Stimulated activated naive CD8-positive, alpha-beta T cell treated with anti-CD3 and anti-CD28 coated beads, Interleukin-15, amount 100 ng/mL, for 72 hours (primary cell): ENCODE measurements at regions not wholly inside any gene's neighbourhood (a gene's known extent, or its start where the extent isn't known, plus 50 kb on each side); places are given as distances from the start of the nearest gene placed in this dataset.

ENCODE experiments used
- ATAC-seq: fragments of 150-1000 bp; cut with Tn5 transposase; 2 replicates; pipeline ENCODE4 v1.10.0; 2021; ENCODE audit warnings: mild to moderate bottlenecking, moderate library complexity
- DNase-seq, 2 donors: peaks; one replicate each; pipeline ENCODE4 v3.0.0; 2021 to 2022
- H3K27ac Mint-ChIP-seq, 2 donors: one replicate each; pipeline ENCODE4 v1.8.0; 2022; ENCODE audit warnings: mild to moderate bottlenecking in 2 of 2, mixed read lengths in 2 of 2, moderate library complexity in 2 of 2
- H3K27me3 Mint-ChIP-seq: one replicate; pipeline ENCODE4 v1.8.0; 2022; ENCODE audit warnings: mixed read lengths
- H3K4me1 Mint-ChIP-seq: one replicate; pipeline ENCODE4 v1.8.0; 2022; ENCODE audit warnings: mild to moderate bottlenecking, mixed read lengths
- H3K4me3 Mint-ChIP-seq, 2 donors: one replicate each; pipeline ENCODE4 v1.8.0; 2022; ENCODE audit warnings: mild to moderate bottlenecking in 2 of 2, mixed read lengths in 2 of 2, moderate library complexity in 1 of 2
- H3K9me3 Mint-ChIP-seq, 2 donors: one replicate each; pipeline ENCODE4 v1.8.0; 2022; ENCODE audit warnings: mixed read lengths in 2 of 2

GRCh38 chr14:46381674-46382073 lies 269.9 kb downstream of the RPL10L start:
- DNase-seq (no peak), ATAC-seq (no peak)
- H3K27ac Mint-ChIP-seq, result no peak overlapping the region
- H3K4me3 Mint-ChIP-seq, result no peak overlapping the region
- H3K9me3 Mint-ChIP-seq, result peaks cover 2 to 4% of the 10 kb centered on the region in 2 donors
- no peaks in the 10 kb centered on the region for H3K4me1 Mint-ChIP-seq
- no peaks in the 10 kb centered on the region for H3K27me3 Mint-ChIP-seq

DNA sequence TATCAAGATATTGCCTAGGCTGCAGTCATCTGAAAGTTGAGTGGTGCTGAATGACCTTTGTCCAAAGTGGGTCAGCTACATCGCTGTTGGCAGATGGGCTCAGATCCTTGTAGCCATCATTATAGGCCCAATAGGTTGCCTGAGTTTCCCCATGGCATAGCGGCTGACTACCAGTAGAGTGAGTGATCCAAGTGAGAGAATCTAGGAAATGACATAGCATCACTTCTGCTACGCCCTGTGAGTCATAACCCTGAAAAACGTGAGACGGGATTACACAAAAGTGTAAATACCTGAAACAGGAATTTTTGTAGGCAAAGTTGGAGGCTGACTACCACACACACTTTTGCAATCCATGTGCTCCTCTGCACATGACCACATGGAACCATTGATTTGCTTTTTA lies 273.3 kb downstream of the RPL10L start:
- no peaks in the 10 kb centered on the region for H3K4me1 Mint-ChIP-seq
- H3K27ac Mint-ChIP-seq, result no peak overlapping the region
- no peak overlapping the region for H3K4me3 Mint-ChIP-seq
- ATAC-seq (no peak), DNase-seq (no peak)
- no peaks in the 10 kb centered on the region for H3K27me3 Mint-ChIP-seq
- H3K9me3 Mint-ChIP-seq, result peaks cover 28 to 35% of the 10 kb centered on the region in 2 donors

- H3K9me3 Mint-ChIP-seq, result peaks cover 30 to 35% of the 10 kb centered on the region in 2 donors
- no peak overlapping the region for H3K27ac Mint-ChIP-seq
- no peaks in the 10 kb centered on the region for H3K27me3 Mint-ChIP-seq
- ATAC-seq (no peak), DNase-seq (no peak)
- no peak overlapping the region for H3K4me3 Mint-ChIP-seq
- H3K4me1 Mint-ChIP-seq, result no peaks in the 10 kb centered on the region
Measured at GRCh38 chr14:46377305-46377704, 274.3 kb downstream of the RPL10L start.

- no peak for ATAC-seq
- H3K4me3 Mint-ChIP-seq, result no peak overlapping the region
- peaks cover 10 to 27% of the 10 kb centered on the region in 2 donors for H3K9me3 Mint-ChIP-seq
- no peaks in the 10 kb centered on the region for H3K4me1 Mint-ChIP-seq
- no peaks in the 10 kb centered on the region for H3K27me3 Mint-ChIP-seq
- no peak overlapping the region for H3K27ac Mint-ChIP-seq
- DNase-seq, result no peak
Measured at GRCh38 chr14:46369391-46369790, 282.2 kb downstream of the RPL10L start.

DNA sequence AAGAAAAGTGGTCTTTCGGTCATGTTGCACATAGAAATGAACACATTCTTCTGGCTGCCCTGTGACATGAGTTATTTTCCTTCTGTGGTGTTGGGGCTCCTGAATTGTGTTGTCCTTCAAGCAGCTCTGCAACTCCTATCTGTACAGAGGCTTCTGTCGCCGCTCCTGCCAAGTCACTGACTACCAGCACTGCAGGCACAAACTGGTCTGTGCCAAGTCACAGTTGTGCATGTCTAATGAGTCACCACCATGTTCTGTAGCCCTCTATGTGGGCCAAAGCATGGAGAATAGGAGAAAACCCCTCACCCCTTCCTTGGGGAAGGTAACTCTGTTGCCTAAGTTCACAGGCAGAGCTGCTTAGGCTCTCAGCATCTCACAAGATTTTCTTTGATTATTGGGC lies 283.3 kb downstream of the RPL10L start:
- ATAC-seq, result no peak
- Mint-ChIP-seq H3K4me1 (no peaks in the 10 kb centered on the region), H3K27ac (no peak overlapping the region), H3K9me3 (peaks cover 2 to 24% of the 10 kb centered on the region in 2 donors), H3K27me3 (no peaks in the 10 kb centered on the region), H3K4me3 (no peak overlapping the region)
- no peak for DNase-seq

DNA sequence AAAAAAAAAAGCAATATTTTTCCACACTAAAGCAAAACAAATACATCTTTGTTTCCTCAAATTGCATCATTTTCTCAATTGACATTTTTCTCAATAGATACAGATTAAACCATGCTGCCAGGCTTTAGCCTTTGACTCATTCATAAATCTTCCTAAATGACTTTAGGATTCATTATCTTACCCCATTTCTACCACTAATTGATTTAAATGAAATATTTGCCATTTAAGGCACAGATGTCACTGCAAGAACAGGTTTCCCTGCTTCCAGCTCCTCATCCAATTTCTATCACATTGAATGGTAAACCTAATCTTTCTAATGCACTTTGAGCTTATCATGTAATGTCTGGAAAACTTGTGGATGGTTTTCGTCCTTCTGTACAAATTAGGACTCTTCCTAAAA lies 298.7 kb downstream of the RPL10L start:
- Mint-ChIP-seq H3K4me3 (no peak overlapping the region), H3K27ac (no peak overlapping the region), H3K27me3 (no peaks in the 10 kb centered on the region), H3K4me1 (no peaks in the 10 kb centered on the region), H3K9me3 (peaks cover 4 to 6% of the 10 kb centered on the region in 2 donors)
- DNase-seq (no peak), ATAC-seq (no peak)

DNA sequence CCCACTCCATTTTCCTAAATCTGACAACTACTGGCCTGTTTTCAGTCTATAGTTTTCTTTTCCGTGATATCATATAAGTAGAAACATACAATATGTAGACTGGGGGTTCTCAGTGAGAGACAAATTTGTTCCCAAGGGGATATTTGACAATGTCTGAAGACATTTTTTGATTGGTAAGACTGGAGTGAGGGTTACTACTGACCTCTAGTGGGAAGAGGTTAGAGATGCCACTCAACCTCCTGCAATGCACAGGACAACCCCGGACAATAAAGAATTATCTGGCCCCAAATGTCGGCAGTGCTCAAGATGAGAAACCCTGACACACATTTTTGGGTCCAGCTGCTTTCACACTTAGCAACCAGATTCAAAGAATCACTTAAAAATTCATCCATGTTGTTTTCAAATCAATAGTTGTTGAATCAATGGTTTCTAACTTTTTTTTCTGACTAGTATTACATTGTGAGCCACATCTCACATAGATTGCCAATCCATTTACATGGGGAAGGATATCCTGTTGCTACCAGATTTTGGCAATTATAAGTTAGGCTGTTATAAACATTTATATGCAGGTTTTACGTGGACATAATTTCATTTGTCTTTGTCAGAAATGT lies 307.1 kb downstream of the RPL10L start:
- DNase-seq (no peak), ATAC-seq (no peak)
- Mint-ChIP-seq H3K27me3 (no peaks in the 10 kb centered on the region), H3K9me3 (peaks cover 9% of the 10 kb centered on the region in 2 donors), H3K4me3 (no peak overlapping the region), H3K27ac (peak overlapping the region in 1 of 2 donors; percentile 19), H3K4me1 (no peaks in the 10 kb centered on the region)

DNA sequence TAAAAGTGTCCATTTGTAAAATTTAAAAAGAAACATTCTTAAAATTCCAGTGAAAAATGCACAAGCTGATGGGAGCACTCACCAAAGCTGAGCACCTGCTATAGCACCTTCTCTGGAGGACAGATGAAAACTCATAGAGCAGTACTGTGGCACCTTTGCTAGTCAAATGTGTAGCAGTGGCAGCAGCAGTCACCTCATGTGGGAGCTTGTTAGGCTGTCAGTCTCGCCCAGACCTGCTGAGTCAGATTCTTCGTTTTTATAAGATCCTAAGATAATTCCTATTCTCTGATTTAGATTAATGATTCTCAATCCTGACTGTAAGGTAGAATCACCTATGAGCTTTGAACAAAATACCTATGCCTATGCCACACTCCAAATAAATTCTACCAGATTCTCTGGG lies 325.8 kb downstream of the RPL10L start:
- Mint-ChIP-seq H3K9me3 (peaks cover 9 to 10% of the 10 kb centered on the region in 2 donors), H3K27me3 (no peaks in the 10 kb centered on the region), H3K27ac (no peak overlapping the region), H3K4me1 (no peaks in the 10 kb centered on the region), H3K4me3 (no peak overlapping the region)
- DNase-seq, result no peak
- ATAC-seq, result no peak

- H3K9me3 Mint-ChIP-seq, result peaks cover 9 to 10% of the 10 kb centered on the region in 2 donors
- no peak overlapping the region for H3K27ac Mint-ChIP-seq
- no peak overlapping the region for H3K4me3 Mint-ChIP-seq
- DNase-seq (no peak), ATAC-seq (no peak)
- no peaks in the 10 kb centered on the region for H3K4me1 Mint-ChIP-seq
- no peaks in the 10 kb centered on the region for H3K27me3 Mint-ChIP-seq
Measured at GRCh38 chr14:46325157-46325556, 326.4 kb downstream of the RPL10L start.

- H3K9me3 Mint-ChIP-seq, result peaks cover 9 to 13% of the 10 kb centered on the region in 2 donors
- no peaks in the 10 kb centered on the region for H3K27me3 Mint-ChIP-seq
- no peak overlapping the region for H3K4me3 Mint-ChIP-seq
- no peak overlapping the region for H3K27ac Mint-ChIP-seq
- no peak for DNase-seq
- no peaks in the 10 kb centered on the region for H3K4me1 Mint-ChIP-seq
- no peak for ATAC-seq
Measured at GRCh38 chr14:46323404-46323762, 328.2 kb downstream of the RPL10L start.

DNA sequence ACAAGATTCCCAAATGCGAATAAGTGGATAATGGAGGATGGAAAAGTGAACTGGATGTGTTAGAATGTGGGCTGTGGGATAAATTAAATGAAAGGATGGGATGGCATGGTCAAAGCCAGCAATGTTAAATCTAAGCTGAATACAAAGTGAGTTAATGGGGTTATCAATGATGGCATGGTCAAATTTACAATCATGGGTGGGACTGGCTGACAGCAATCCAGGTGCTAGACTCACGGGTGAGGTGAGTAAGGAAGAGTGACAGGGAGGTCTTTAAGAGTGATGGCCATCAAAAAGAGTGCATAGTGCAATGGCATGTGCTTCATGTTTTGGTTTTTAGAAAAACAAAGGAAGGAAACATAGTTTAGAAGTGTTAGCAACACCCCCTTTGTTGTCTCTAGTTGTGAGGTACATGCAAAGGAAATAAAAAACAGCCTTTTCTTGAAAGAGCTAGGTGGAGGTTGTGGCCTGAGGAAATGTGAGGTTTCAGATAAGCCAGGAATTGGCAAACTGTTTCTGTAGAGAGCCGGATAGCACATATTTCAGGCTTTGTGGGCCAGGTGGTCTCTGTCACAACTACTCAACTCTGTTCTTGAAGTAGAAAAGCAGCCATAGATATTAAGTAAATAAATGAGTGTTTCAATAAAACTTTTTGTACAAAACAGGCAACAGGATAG lies 328.7 kb downstream of the RPL10L start:
- H3K4me1 Mint-ChIP-seq, result no peaks in the 10 kb centered on the region
- no peak overlapping the region for H3K27ac Mint-ChIP-seq
- H3K27me3 Mint-ChIP-seq, result no peaks in the 10 kb centered on the region
- no peak overlapping the region for H3K4me3 Mint-ChIP-seq
- peaks cover 9 to 13% of the 10 kb centered on the region in 2 donors for H3K9me3 Mint-ChIP-seq
- DNase-seq (no peak), ATAC-seq (no peak)

DNA sequence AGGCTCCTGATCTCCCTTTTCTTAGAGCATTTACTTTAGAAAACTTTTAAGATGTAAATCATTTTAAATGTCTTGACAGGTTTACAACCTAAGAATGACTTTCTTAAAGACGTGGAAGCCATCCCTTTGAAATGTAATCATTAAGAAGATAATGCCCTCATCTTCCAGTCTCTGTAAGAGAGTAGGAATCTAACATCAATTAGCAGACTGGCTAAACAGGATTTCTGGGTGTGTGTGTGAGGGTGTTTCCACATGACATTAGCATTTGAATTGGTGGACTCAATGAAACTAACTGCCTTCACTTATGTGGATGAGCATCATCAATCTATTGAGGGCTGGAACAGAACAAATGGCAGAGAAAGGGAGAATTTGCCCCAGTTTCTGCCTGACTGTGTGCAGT lies 329.5 kb downstream of the RPL10L start:
- H3K4me1 Mint-ChIP-seq, result no peaks in the 10 kb centered on the region
- no peak for ATAC-seq
- no peak overlapping the region for H3K4me3 Mint-ChIP-seq
- H3K27ac Mint-ChIP-seq, result no peak overlapping the region
- DNase-seq, result no peak
- peaks cover 9 to 13% of the 10 kb centered on the region in 2 donors for H3K9me3 Mint-ChIP-seq
- H3K27me3 Mint-ChIP-seq, result no peaks in the 10 kb centered on the region

DNA sequence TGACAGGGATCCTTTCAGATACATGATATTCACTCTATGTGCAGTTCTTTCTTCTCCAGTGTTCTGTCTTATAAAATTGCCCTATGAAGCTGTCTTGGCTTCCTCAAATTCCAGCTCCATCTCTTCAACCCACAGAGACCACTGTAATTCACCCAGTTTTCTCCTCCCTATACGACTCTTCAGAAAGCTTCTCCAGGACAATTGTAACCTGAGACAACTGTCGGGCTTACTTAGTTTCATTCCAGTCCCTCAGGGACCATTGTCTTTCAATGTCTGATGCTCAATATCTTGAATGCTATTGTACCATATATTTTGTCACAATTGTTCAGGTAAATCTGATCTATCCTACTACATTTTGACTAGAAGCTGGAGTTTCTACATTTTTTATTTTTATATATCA lies 345.3 kb downstream of the RPL10L start:
- Mint-ChIP-seq H3K27me3 (no peaks in the 10 kb centered on the region), H3K4me3 (no peak overlapping the region), H3K27ac (no peak overlapping the region), H3K9me3 (no peaks in the 10 kb centered on the region), H3K4me1 (no peaks in the 10 kb centered on the region)
- no peak for DNase-seq
- ATAC-seq, result no peak

GRCh38 chr14:46300765-46301164 lies 350.8 kb downstream of the RPL10L start:
- Mint-ChIP-seq H3K27me3 (no peaks in the 10 kb centered on the region), H3K9me3 (peaks cover 0 to 24% of the 10 kb centered on the region in 2 donors), H3K4me3 (no peak overlapping the region), H3K4me1 (no peaks in the 10 kb centered on the region), H3K27ac (no peak overlapping the region)
- ATAC-seq (no peak), DNase-seq (no peak)

- no peaks in the 10 kb centered on the region for H3K27me3 Mint-ChIP-seq
- no peak overlapping the region for H3K27ac Mint-ChIP-seq
- DNase-seq (no peak), ATAC-seq (no peak)
- no peak overlapping the region for H3K4me3 Mint-ChIP-seq
- no peaks in the 10 kb centered on the region for H3K4me1 Mint-ChIP-seq
- H3K9me3 Mint-ChIP-seq, result peaks cover 11 to 35% of the 10 kb centered on the region in 2 donors
Measured at GRCh38 chr14:46290706-46291105, 360.9 kb downstream of the RPL10L start.

GRCh38 chr14:46279776-46280175 lies 371.8 kb downstream of the RPL10L start:
- no peak for DNase-seq
- H3K27me3 Mint-ChIP-seq, result no peaks in the 10 kb centered on the region
- no peaks in the 10 kb centered on the region for H3K4me1 Mint-ChIP-seq
- H3K4me3 Mint-ChIP-seq, result no peak overlapping the region
- no peak overlapping the region for H3K27ac Mint-ChIP-seq
- no peak for ATAC-seq
- peaks cover 4 to 14% of the 10 kb centered on the region in 2 donors for H3K9me3 Mint-ChIP-seq

- no peak for DNase-seq
- no peak overlapping the region for H3K4me3 Mint-ChIP-seq
- H3K4me1 Mint-ChIP-seq, result no peaks in the 10 kb centered on the region
- H3K27me3 Mint-ChIP-seq, result no peaks in the 10 kb centered on the region
- no peak overlapping the region for H3K27ac Mint-ChIP-seq
- peaks cover 6 to 14% of the 10 kb centered on the region in 2 donors for H3K9me3 Mint-ChIP-seq
- ATAC-seq, result no peak
Measured at GRCh38 chr14:46279327-46279726, 372.3 kb downstream of the RPL10L start.
